GM23338 (cell line): ENCODE measurements at regions not wholly inside any gene's neighbourhood (a gene's known extent, or its start where the extent isn't known, plus 50 kb on each side); places are given as distances from the start of the nearest gene placed in this dataset.

Source experiments
- CREB1 ChIP-seq: fragments of 250-450 bp; sonication (Bioruptor Pico); IDR thresholded peaks from 2 replicates; pipeline ENCODE4 v1.5.0; 2020; ENCODE audit warnings: low read depth, mild to moderate bottlenecking, moderate library complexity
- CTCF ChIP-seq, 2 experiments: fragments of 200-600 bp in 1 of 2; sonication (generic) in 1 of 2; conservative IDR thresholded peaks; 2 replicates each; pipeline versions ENCODE4 v1.5.1 to v1.6.1; 2016 to 2017; ENCODE audit warnings: antibody characterized with exemption in 2 of 2, low read depth in 2 of 2, mild to moderate bottlenecking in 2 of 2, moderate library complexity in 1 of 2
- ETS1 ChIP-seq: IDR thresholded peaks from 2 replicates; pipeline ENCODE4 v1.6.1; 2016; ENCODE audit warnings: antibody characterized with exemption
- EZH2 ChIP-seq: fragments of 200-600 bp; sonication (generic); IDR thresholded peaks from one replicate; pipeline ENCODE4 v1.8.0; 2017; ENCODE audit warnings: antibody characterized with exemption, mild to moderate bottlenecking, low read depth; ENCODE audit not compliant: unreplicated experiment
- EZH2phosphoT487 ChIP-seq: fragments of 200-600 bp; sonication (generic); IDR thresholded peaks from one replicate; pipeline ENCODE4 v1.8.1; 2018; ENCODE audit warnings: antibody characterized with exemption; ENCODE audit not compliant: unreplicated experiment
- NANOG ChIP-seq: IDR thresholded peaks from 2 replicates; pipeline ENCODE4 v1.6.1; 2016; ENCODE audit warnings: antibody characterized with exemption, borderline replicate concordance
- POLR2AphosphoS5 ChIP-seq: IDR thresholded peaks from 2 replicates; pipeline ENCODE4 v1.6.1; 2016; ENCODE audit warnings: antibody characterized with exemption, low read depth

GRCh38 chr4:138297743-138298405 lies 55.7 kb upstream of the SLC7A11 start:
- TF ChIP-seq CTCF (conservative IDR thresholded peaks at IDR 0.05; ENCODE audit: low read depth in 2 of 2) (no peak), EZH2phosphoT487 (no peak), POLR2AphosphoS5 (no peak), ETS1 (no peak), EZH2 (no peak), NANOG (no peak), CREB1 (CRISPR knock-in tag) (no peak)
